Spleen (tissue), 7 donors: ENCODE measurements at regions not wholly inside any gene's neighbourhood (a gene's known extent, or its start where the extent isn't known, plus 50 kb on each side); places are given as distances from the start of the nearest gene placed in this dataset.

ENCODE experiments used
- POLR2A ChIP-seq, 3 donors: fragments of 450-650 bp; IDR thresholded peaks; one replicate each; pipeline ENCODE4 v1.5.1; 2017; ENCODE audit warnings: antibody characterized with exemption in 3 of 3, mild to moderate bottlenecking in 1 of 3
- POLR2AphosphoS5 ChIP-seq, 3 donors: sonication (generic); formaldehyde crosslinking; IDR thresholded peaks; one replicate each; pipeline ENCODE4 v1.5.1; 2017; ENCODE audit warnings: antibody characterized with exemption in 3 of 3
- TF ChIP-seq, protein P1 (sequence below), 11 experiments: fragments of 200-600 bp in 7 of 11; fragments of 450-650 bp in 4 of 11; sonication (generic) in 4 of 11; IDR thresholded peaks in 8 of 11; conservative IDR thresholded peaks in 3 of 11; 1 replicate in 7 of 11; 2 replicates in 4 of 11; pipeline versions ENCODE4 v1.4.0 to v1.8.0; 2016 to 2021; ENCODE audit warnings: antibody characterized with exemption in 11 of 11, inconsistent platforms in 4 of 11, mild to moderate bottlenecking in 1 of 11
- donor health status: DM: no; HTN: no; CAD: no; lungs with moderate emphysema.
- donor health status: DM: no; HTN: no; CAD: no.
- donor health status: DM: no; HTN: no; CAD: no.

- TF ChIP-seq, protein P1, sequence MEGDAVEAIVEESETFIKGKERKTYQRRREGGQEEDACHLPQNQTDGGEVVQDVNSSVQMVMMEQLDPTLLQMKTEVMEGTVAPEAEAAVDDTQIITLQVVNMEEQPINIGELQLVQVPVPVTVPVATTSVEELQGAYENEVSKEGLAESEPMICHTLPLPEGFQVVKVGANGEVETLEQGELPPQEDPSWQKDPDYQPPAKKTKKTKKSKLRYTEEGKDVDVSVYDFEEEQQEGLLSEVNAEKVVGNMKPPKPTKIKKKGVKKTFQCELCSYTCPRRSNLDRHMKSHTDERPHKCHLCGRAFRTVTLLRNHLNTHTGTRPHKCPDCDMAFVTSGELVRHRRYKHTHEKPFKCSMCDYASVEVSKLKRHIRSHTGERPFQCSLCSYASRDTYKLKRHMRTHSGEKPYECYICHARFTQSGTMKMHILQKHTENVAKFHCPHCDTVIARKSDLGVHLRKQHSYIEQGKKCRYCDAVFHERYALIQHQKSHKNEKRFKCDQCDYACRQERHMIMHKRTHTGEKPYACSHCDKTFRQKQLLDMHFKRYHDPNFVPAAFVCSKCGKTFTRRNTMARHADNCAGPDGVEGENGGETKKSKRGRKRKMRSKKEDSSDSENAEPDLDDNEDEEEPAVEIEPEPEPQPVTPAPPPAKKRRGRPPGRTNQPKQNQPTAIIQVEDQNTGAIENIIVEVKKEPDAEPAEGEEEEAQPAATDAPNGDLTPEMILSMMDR (IDR thresholded peaks at IDR 0.05 in 8 of 11, conservative IDR thresholded peaks at IDR 0.05 in 3 of 11): no peak
- no peak for TF ChIP-seq POLR2A (IDR thresholded peaks at IDR 0.05)
- TF ChIP-seq POLR2AphosphoS5 (IDR thresholded peaks at IDR 0.05): no peak
Observed at GRCh38 chr13:73809561-73809960, 324.6 kb downstream of the KLF12 start.
